ENCODE measurements at regions not wholly inside any gene's neighbourhood (a gene's known extent, or its start where the extent isn't known, plus 50 kb on each side); places are given as distances from the start of the nearest gene placed in this dataset.
A peak's percentile ranks its signal among the peaks of the same experiment; 100 is the strongest.

- Histone ChIP-seq H3K18ac (ENCODE audit: extremely low read depth, low read length) (no peak overlapping the region), H3K36me3 (ENCODE audit: control insufficient read depth in 2 of 4, insufficient read depth in 4 of 4, low read length in 3 of 4) (no peaks in the 10 kb centered on the region), H3K27me3 (replicated peaks in 1 of 4; ENCODE audit: control insufficient read depth in 3 of 4, extremely low read depth in 1 of 4, insufficient read depth in 3 of 4, low read length in 3 of 4) (peaks cover 0 to 4% (median 0%) of the 10 kb centered on the region in 4 experiments; a peak in 1 of 7 replicates), H3K14ac (ENCODE audit: insufficient read length) (no peak overlapping the region), H4K20me1 (replicated peaks in 1 of 2; ENCODE audit: control insufficient read depth in 1 of 2, insufficient read depth in 2 of 2, low read length in 2 of 2) (no peaks in the 10 kb centered on the region), H2AFZ (ENCODE audit: low read length) (no peak overlapping the region), H3K79me2 (ENCODE audit: control insufficient read depth in 1 of 2, insufficient read depth in 2 of 2, low read length in 2 of 2) (no peaks in the 10 kb centered on the region), H2BK120ac (replicated peaks; ENCODE audit: low read depth, low read length) (no peak overlapping the region), H3K4me1 (replicated peaks in 1 of 4; ENCODE audit: control insufficient read depth in 3 of 4, insufficient read depth in 4 of 4, low read length in 3 of 4) (peaks cover 5 to 19% (median 12%) of the 10 kb centered on the region in 4 experiments), H3K56ac (replicated peaks; ENCODE audit: insufficient read length, low read depth, low read length) (no peak overlapping the region), H2AK5ac (ENCODE audit: low read depth, low read length) (no peak overlapping the region), H2BK20ac (ENCODE audit: low read length) (no peak overlapping the region), H2BK12ac (ENCODE audit: low read depth, low read length) (no peak overlapping the region), H3K9ac (replicated peaks in 1 of 4; ENCODE audit: extremely low read depth in 1 of 4, low read depth in 3 of 4, low read length in 3 of 4) (no peak overlapping the region), H2BK15ac (ENCODE audit: low read length) (no peak overlapping the region; the same call in 1 of the 2 replicates), H3K23ac (ENCODE audit: insufficient read length) (no peak overlapping the region), H3K4me2 (ENCODE audit: insufficient read depth in 1 of 2, low read depth in 2 of 2, low read length in 2 of 2) (0 out of 4 replicates have a peak overlapping the region, but pooled peaks of 1 of the 2 experiments have one; percentile 41), H3K4ac (replicated peaks; ENCODE audit: insufficient read length, low read depth, low read length) (no peak overlapping the region), H4K8ac (ENCODE audit: extremely low read depth, insufficient read depth, low read length) (no peak overlapping the region), H2BK5ac (ENCODE audit: low read depth, low read length) (no peak overlapping the region), H3K9me3 (ENCODE audit: insufficient read depth in 2 of 2, low read depth in 1 of 2, low read length in 1 of 2) (no peaks in the 10 kb centered on the region), H3K27ac (ENCODE audit: low read depth, low read length) (no peak overlapping the region), H3K23me2 (ENCODE audit: low read depth, low read length) (no peaks in the 10 kb centered on the region; the same call in 1 of the 2 replicates), H4K5ac (ENCODE audit: insufficient read length, low read depth, low read length) (no peak overlapping the region), H4K91ac (replicated peaks; ENCODE audit: insufficient read length, low read length) (no peak overlapping the region), H3K79me1 (ENCODE audit: low read depth, low read length) (no peaks in the 10 kb centered on the region), H3K4me3 (ENCODE audit: extremely low read depth in 1 of 4, insufficient read depth in 2 of 4, low read depth in 3 of 4, low read length in 4 of 4) (no peak overlapping the region)
- DNase-seq (ENCODE audit: low read depth in 1 of 2, low spot score in 2 of 2) (no peak), FAIRE-seq (no peak)
- ChIA-PET POLR2A (ENCODE audit: partially characterized antibody) (no interaction called here), CTCF (ENCODE audit: partially characterized antibody) (interaction anchor here (0.6 to 2.2 kb wide), 2 partner anchors 41 to 182 kb away, joined by 3 to 9 read pairs; no protein-coding TSS in a partner anchor)
- 68% methylated on average over 4 of the region's 4 CpGs; no CpG with 5 or more reads in 1 of the 2 experiments for WGBS, 2 experiments (ENCODE audit: extremely low coverage in 1 of 2, insufficient coverage in 1 of 2, insufficient read length in 1 of 2, insufficient replicate concordance in 2 of 2, low coverage in 1 of 2, low lambda C conversion rate in 2 of 2, missing lambda C conversion rate in 1 of 2)
- TF ChIP-seq POLR2AphosphoS5 (IDR thresholded peaks at IDR 0.05; ENCODE audit: low read depth, low read length) (no peak), NRF1 (IDR thresholded peaks at IDR 0.05; ENCODE audit: low read depth, low read length) (no peak), TAF7 (optimal IDR thresholded peaks at IDR 0.05; ENCODE audit: borderline replicate concordance, low read depth, low read length) (no peak), CHD1 (IDR thresholded peaks at IDR 0.05; ENCODE audit: low read depth, low read length) (no peak), E2F6 (IDR thresholded peaks at IDR 0.05) (no peak), MAX (IDR thresholded peaks at IDR 0.05) (no peak), RXRA (IDR thresholded peaks at IDR 0.05; ENCODE audit: insufficient read depth, low read depth, low read length) (no peak), EZH2 (IDR thresholded peaks at IDR 0.05; ENCODE audit: low read depth, low read length, severe bottlenecking) (no peak), RAD21 (IDR thresholded peaks at IDR 0.05 in 1 of 2, conservative IDR thresholded peaks at IDR 0.05 in 1 of 2; ENCODE audit: low read depth in 2 of 2, low read length in 2 of 2) (no peak), SIN3A (conservative IDR thresholded peaks at IDR 0.05 in 1 of 2, IDR thresholded peaks at IDR 0.05 in 1 of 2; ENCODE audit: low read depth in 1 of 2, low read length in 2 of 2) (no peak), BACH1 (IDR thresholded peaks at IDR 0.05; ENCODE audit: low read length) (no peak)
Measured at GRCh38 chr3:113105966-113106660, 105.2 kb upstream of the BOC start.
